ENCODE measurements at regions not wholly inside any gene's neighbourhood (a gene's known extent, or its start where the extent isn't known, plus 50 kb on each side); places are given as distances from the start of the nearest gene placed in this dataset.

- no peak for TF ChIP-seq RAD21 (IDR thresholded peaks at IDR 0.05; ENCODE audit: low read length)
- TF ChIP-seq CTCF (conservative IDR thresholded peaks at IDR 0.05; ENCODE audit: low read depth, low read length), result no peak
- no peak for TF ChIP-seq POLR2A (IDR thresholded peaks at IDR 0.05; ENCODE audit: low read depth, low read length)
- no peak for TF ChIP-seq CHD1 (IDR thresholded peaks at IDR 0.05; ENCODE audit: low read depth, low read length)
- TF ChIP-seq CEBPB (IDR thresholded peaks at IDR 0.05; ENCODE audit: low read depth, low read length), result no peak
- no peak for TF ChIP-seq RCOR1 (IDR thresholded peaks at IDR 0.05; ENCODE audit: insufficient replicate concordance, low read length)
- TF ChIP-seq FOS (IDR thresholded peaks at IDR 0.05; ENCODE audit: low read depth, low read length), result no peak
- TF ChIP-seq ELK1 (IDR thresholded peaks at IDR 0.05; ENCODE audit: borderline replicate concordance, low read depth, low read length), result no peak
- no peak for TF ChIP-seq MXI1 (IDR thresholded peaks at IDR 0.05; ENCODE audit: borderline replicate concordance, low read depth, low read length)
- no peak for TF ChIP-seq MAFK (IDR thresholded peaks at IDR 0.05; ENCODE audit: low read depth, low read length)
- TF ChIP-seq USF2 (IDR thresholded peaks at IDR 0.05; ENCODE audit: low read depth, low read length), result no peak
- TF ChIP-seq RFX5 (IDR thresholded peaks at IDR 0.05; ENCODE audit: low read depth, low read length), result no peak
Observed at GRCh38 chr15:69644876-69645275, 192.3 kb downstream of the RPLP1 start.
